ENCODE measurements at regions not wholly inside any gene's neighbourhood (a gene's known extent, or its start where the extent isn't known, plus 50 kb on each side); places are given as distances from the start of the nearest gene placed in this dataset.

GRCh38 chr13:71922194-71922593, 55.2 kb upstream of the DACH1 start:
- Histone ChIP-seq H3K27me3 (replicated peaks in 1 of 2; ENCODE audit: control insufficient read depth in 2 of 2, insufficient read depth in 2 of 2, low read length in 1 of 2) (no peaks in the 10 kb centered on the region), H3K36me3 (ENCODE audit: control insufficient read depth in 2 of 2, insufficient read depth in 2 of 2, low read length in 1 of 2) (no peaks in the 10 kb centered on the region), H2AFZ (ENCODE audit: control insufficient read depth, low read depth, low read length) (no peak overlapping the region), H3K9me3 (replicated peaks; ENCODE audit: control insufficient read depth, insufficient read depth, low read length) (no peaks in the 10 kb centered on the region), H3K4me3 (no peak overlapping the region), H3K27ac (ENCODE audit: control insufficient read depth, insufficient read depth) (no peak overlapping the region), H3K4me2 (ENCODE audit: control insufficient read depth, insufficient read depth) (no peak overlapping the region), H3K4me1 (ENCODE audit: control insufficient read depth, insufficient read depth, low read length) (no peaks in the 10 kb centered on the region), H4K20me1 (ENCODE audit: control insufficient read depth, insufficient read depth) (no peaks in the 10 kb centered on the region), H3K9ac (ENCODE audit: control insufficient read depth, insufficient read depth, low read length) (no peak overlapping the region), H3K79me2 (ENCODE audit: control insufficient read depth, insufficient read depth, low read length) (no peaks in the 10 kb centered on the region)
- in situ Hi-C loops (cut with MboI): no loop called here
- RAD21 ChIA-PET (ENCODE audit: unreplicated experiment): no interaction called here
- no TSS peak for BruUV-seq (replicated peaks)
- WGBS (ENCODE audit: insufficient coverage, insufficient replicate concordance, low lambda C conversion rate, missing lambda C conversion rate): 0% methylated on average over 1 of the region's 1 CpG
- FAIRE-seq (no peak), ATAC-seq (no peak), DNase-seq (ENCODE audit: low read depth, low spot score) (no peak)
- POLR2A ChIA-PET: no interaction called here
- intact Hi-C loops (cut with micrococcal nuclease; ENCODE audit: unreplicated experiment): no loop called here
- TF ChIP-seq SMC3 (IDR thresholded peaks at IDR 0.05; ENCODE audit: borderline replicate concordance, low read length) (no peak), ATF3 (IDR thresholded peaks at IDR 0.05; ENCODE audit: borderline replicate concordance, extremely low read depth, low read depth, low read length) (no peak), PBX3 (IDR thresholded peaks at IDR 0.05; ENCODE audit: insufficient replicate concordance, low read depth, low read length) (no peak), ZNF24 (IDR thresholded peaks at IDR 0.05) (no peak), SMAD5 (IDR thresholded peaks at IDR 0.05; ENCODE audit: low read depth) (no peak), TCF7 (IDR thresholded peaks at IDR 0.05; ENCODE audit: borderline replicate concordance) (no peak), ATF7 (IDR thresholded peaks at IDR 0.05; ENCODE audit: low read depth) (no peak), CBX5 (IDR thresholded peaks at IDR 0.05; ENCODE audit: low read depth) (no peak), RELA (IDR thresholded peaks at IDR 0.05; ENCODE audit: borderline replicate concordance, partially characterized antibody) (no peak), HSF1 (IDR thresholded peaks at IDR 0.05; ENCODE audit: low read depth, low read length) (no peak), BCL3 (IDR thresholded peaks at IDR 0.05; ENCODE audit: borderline replicate concordance, insufficient read depth, low read depth, low read length, poor library complexity, severe bottlenecking) (no peak), SPI1 (IDR thresholded peaks at IDR 0.05; ENCODE audit: borderline replicate concordance, insufficient read depth, low read depth, low read length) (no peak), CBFB (IDR thresholded peaks at IDR 0.05; ENCODE audit: low read depth) (no peak), STAT1 (conservative IDR thresholded peaks at IDR 0.05) (no peak), POLR2AphosphoS5 (IDR thresholded peaks at IDR 0.05; ENCODE audit: low read length) (no peak), SIN3A (IDR thresholded peaks at IDR 0.05; ENCODE audit: low read depth, low read length) (no peak), PRDM15 (CRISPR knock-in tag; IDR thresholded peaks at IDR 0.05) (no peak), PAX8 (IDR thresholded peaks at IDR 0.05) (no peak), PML (IDR thresholded peaks at IDR 0.05; ENCODE audit: low read length) (no peak)
- SMC1A ChIA-PET (ENCODE audit: uncharacterized antibody, unreplicated experiment): no interaction called here
- CTCF ChIA-PET: no interaction called here
